ENCODE measurements at regions not wholly inside any gene's neighbourhood (a gene's known extent, or its start where the extent isn't known, plus 50 kb on each side); places are given as distances from the start of the nearest gene placed in this dataset.

DNA sequence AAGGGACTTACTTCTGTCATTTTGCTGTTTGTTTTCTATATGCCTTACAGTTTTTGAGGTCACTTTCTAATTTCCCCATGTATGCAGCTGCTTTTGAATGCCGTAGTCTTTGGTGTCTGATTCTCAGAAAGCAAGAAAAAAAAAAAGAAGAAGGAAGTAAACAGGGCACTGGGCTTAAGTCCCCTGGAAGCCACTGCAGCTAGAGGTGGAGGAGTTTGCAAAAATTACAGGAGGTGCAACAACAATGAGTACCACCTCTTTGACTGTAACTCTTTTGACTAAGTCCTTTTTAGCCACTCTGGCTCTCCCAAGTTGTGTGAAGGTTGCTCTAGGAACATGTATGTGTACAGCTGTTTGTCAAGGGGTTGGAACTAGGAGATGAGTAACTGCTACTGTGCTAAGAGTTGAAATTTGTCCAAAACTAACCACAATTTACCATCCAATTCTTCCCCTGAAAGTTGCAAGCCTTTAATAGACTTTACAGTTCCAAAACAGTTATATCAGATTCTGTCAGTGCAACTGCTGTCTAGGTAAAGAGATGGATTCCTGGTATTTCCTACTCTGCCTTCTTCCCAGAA lies 588.0 kb upstream of the LRRN3 start:
- Mint-ChIP-seq H3K27ac (no peak overlapping the region), H3K27me3 (ENCODE audit: low read depth in 3 of 3) (no peaks in the 10 kb centered on the region), H3K4me3 (no peak overlapping the region), H3K9me3 (peaks cover 0 to 8% (median 0%) of the 10 kb centered on the region in 7 donors), H3K36me3 (no peaks in the 10 kb centered on the region), H3K4me1 (no peaks in the 10 kb centered on the region)
- Histone ChIP-seq H3K9me3 (replicated peaks in 1 of 2; ENCODE audit: control insufficient read depth in 1 of 2, insufficient read depth in 1 of 2, low read length in 2 of 2) (peaks cover 0 to 3% of the 10 kb centered on the region in 2 donors), H3K9ac (ENCODE audit: insufficient read depth, low read length, poor library complexity, severe bottlenecking) (no peak overlapping the region), H3K27me3 (ENCODE audit: control insufficient read depth in 2 of 2, insufficient read depth in 2 of 2, low read length in 2 of 2) (no peaks in the 10 kb centered on the region), H2AFZ (ENCODE audit: insufficient read depth, low read depth, low read length, poor library complexity, severe bottlenecking) (no peak overlapping the region), H3K4me1 (ENCODE audit: control insufficient read depth in 1 of 2, insufficient read depth in 2 of 2, low read length in 2 of 2) (no peaks in the 10 kb centered on the region), H3K79me2 (ENCODE audit: insufficient read depth, low read length) (no peaks in the 10 kb centered on the region), H4K20me1 (ENCODE audit: insufficient read depth, low read length) (no peaks in the 10 kb centered on the region), H3K36me3 (replicated peaks in 1 of 2; ENCODE audit: control insufficient read depth in 1 of 2, insufficient read depth in 2 of 2, low read length in 2 of 2) (no peaks in the 10 kb centered on the region), H3K4me2 (replicated peaks; ENCODE audit: extremely low read depth, low read length, poor library complexity, severe bottlenecking) (no peak overlapping the region), H3K4me3 (replicated peaks in 1 of 3; ENCODE audit: low read depth in 2 of 3, low read length in 3 of 3) (no peak overlapping the region), H3K27ac (ENCODE audit: low read depth in 1 of 2, low read length in 2 of 2) (no peak overlapping the region)
- intact Hi-C loops (cut with micrococcal nuclease): no loop called here
- TF ChIP-seq, protein P1, sequence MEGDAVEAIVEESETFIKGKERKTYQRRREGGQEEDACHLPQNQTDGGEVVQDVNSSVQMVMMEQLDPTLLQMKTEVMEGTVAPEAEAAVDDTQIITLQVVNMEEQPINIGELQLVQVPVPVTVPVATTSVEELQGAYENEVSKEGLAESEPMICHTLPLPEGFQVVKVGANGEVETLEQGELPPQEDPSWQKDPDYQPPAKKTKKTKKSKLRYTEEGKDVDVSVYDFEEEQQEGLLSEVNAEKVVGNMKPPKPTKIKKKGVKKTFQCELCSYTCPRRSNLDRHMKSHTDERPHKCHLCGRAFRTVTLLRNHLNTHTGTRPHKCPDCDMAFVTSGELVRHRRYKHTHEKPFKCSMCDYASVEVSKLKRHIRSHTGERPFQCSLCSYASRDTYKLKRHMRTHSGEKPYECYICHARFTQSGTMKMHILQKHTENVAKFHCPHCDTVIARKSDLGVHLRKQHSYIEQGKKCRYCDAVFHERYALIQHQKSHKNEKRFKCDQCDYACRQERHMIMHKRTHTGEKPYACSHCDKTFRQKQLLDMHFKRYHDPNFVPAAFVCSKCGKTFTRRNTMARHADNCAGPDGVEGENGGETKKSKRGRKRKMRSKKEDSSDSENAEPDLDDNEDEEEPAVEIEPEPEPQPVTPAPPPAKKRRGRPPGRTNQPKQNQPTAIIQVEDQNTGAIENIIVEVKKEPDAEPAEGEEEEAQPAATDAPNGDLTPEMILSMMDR (IDR thresholded peaks at IDR 0.05): no peak
- no peak for DNase-seq
- no CpG with 5 or more reads among the region's 1 CpG for WGBS (ENCODE audit: insufficient coverage)

GRCh38 chr7:110507369-110507768 lies 583.6 kb upstream of the LRRN3 start:
- Histone ChIP-seq H3K4me3 (replicated peaks in 1 of 3; ENCODE audit: low read depth in 2 of 3, low read length in 3 of 3) (no peak overlapping the region), H3K79me2 (ENCODE audit: insufficient read depth, low read length) (no peaks in the 10 kb centered on the region), H4K20me1 (ENCODE audit: insufficient read depth, low read length) (no peaks in the 10 kb centered on the region), H3K4me1 (ENCODE audit: control insufficient read depth in 1 of 2, insufficient read depth in 2 of 2, low read length in 2 of 2) (no peaks in the 10 kb centered on the region), H3K9me3 (replicated peaks in 1 of 2; ENCODE audit: control insufficient read depth in 1 of 2, insufficient read depth in 1 of 2, low read length in 2 of 2) (peaks cover 3 to 4% of the 10 kb centered on the region in 2 donors), H3K36me3 (replicated peaks in 1 of 2; ENCODE audit: control insufficient read depth in 1 of 2, insufficient read depth in 2 of 2, low read length in 2 of 2) (no peaks in the 10 kb centered on the region), H3K27me3 (ENCODE audit: control insufficient read depth in 2 of 2, insufficient read depth in 2 of 2, low read length in 2 of 2) (no peaks in the 10 kb centered on the region), H3K27ac (ENCODE audit: low read depth in 1 of 2, low read length in 2 of 2) (no peak overlapping the region), H3K9ac (ENCODE audit: insufficient read depth, low read length, poor library complexity, severe bottlenecking) (no peak overlapping the region), H3K4me2 (replicated peaks; ENCODE audit: extremely low read depth, low read length, poor library complexity, severe bottlenecking) (no peak overlapping the region), H2AFZ (ENCODE audit: insufficient read depth, low read depth, low read length, poor library complexity, severe bottlenecking) (no peak overlapping the region)
- H3K27ac Mint-ChIP-seq: no peak overlapping the region
- H3K27me3 Mint-ChIP-seq (ENCODE audit: low read depth in 3 of 3): no peaks in the 10 kb centered on the region
- no peaks in the 10 kb centered on the region for H3K36me3 Mint-ChIP-seq
- no peak for DNase-seq
- TF ChIP-seq, protein P1 (IDR thresholded peaks at IDR 0.05): no peak
- intact Hi-C loops (cut with micrococcal nuclease): no loop called here
- H3K9me3 Mint-ChIP-seq: peaks cover 0 to 12% (median 0%) of the 10 kb centered on the region in 7 donors
- WGBS (ENCODE audit: insufficient coverage): no CpG with 5 or more reads among the region's 1 CpG
- H3K4me1 Mint-ChIP-seq: no peaks in the 10 kb centered on the region
- H3K4me3 Mint-ChIP-seq: no peak overlapping the region
